Erythroblast (primary cell): ENCODE measurements at regions not wholly inside any gene's neighbourhood (a gene's known extent, or its start where the extent isn't known, plus 50 kb on each side); places are given as distances from the start of the nearest gene placed in this dataset.

Source experiments
- GATA1 ChIP-seq: IDR thresholded peaks from 2 replicates; pipeline ENCODE4 v1.6.1; 2011; ENCODE audit warnings: low read depth, mild to moderate bottlenecking, control low read depth, low read length, moderate library complexity
- POLR2A ChIP-seq: IDR thresholded peaks from 2 replicates; pipeline ENCODE4 v1.6.1; 2011; ENCODE audit warnings: mild to moderate bottlenecking, low read length

- TF ChIP-seq POLR2A (no peak), GATA1 (no peak)
Measured at GRCh38 chr5:67355120-67355713, 158.6 kb upstream of the CD180 start.
